ENCODE measurements at regions not wholly inside any gene's neighbourhood (a gene's known extent, or its start where the extent isn't known, plus 50 kb on each side); places are given as distances from the start of the nearest gene placed in this dataset.

GRCh38 chr5:112614285-112614684 is 123.4 kb upstream of the APC start:
- ChIA-PET POLR2A (ENCODE audit: low non-redundant PET) (no interaction called here), CTCF (no interaction called here)
- no peaks in the 10 kb centered on the region for H3K9me3 ChIP-seq (ENCODE audit: low read depth, low read length, poor library complexity, severe bottlenecking)
- no TSS peak for BruUV-seq (replicated peaks)
- no peaks in the 10 kb centered on the region for H3K4me1 ChIP-seq (ENCODE audit: insufficient read depth, low read length, poor library complexity, severe bottlenecking)
- H3K27ac ChIP-seq (ENCODE audit: low read depth, low read length, poor library complexity, severe bottlenecking): no peak overlapping the region
- intact Hi-C loops (cut with micrococcal nuclease; ENCODE audit: unreplicated experiment): no loop called here
- H3K4me3 ChIP-seq (ENCODE audit: low read depth, low read length, poor library complexity, severe bottlenecking): no peak overlapping the region
- no peaks in the 10 kb centered on the region for H3K36me3 ChIP-seq (ENCODE audit: insufficient read depth, low read length, poor library complexity, severe bottlenecking)
- DNase-seq (ENCODE audit: low spot score): no peak
- peaks cover 6% of the 10 kb centered on the region for H3K27me3 ChIP-seq (replicated peaks; ENCODE audit: insufficient read depth, low read depth, low read length, poor library complexity)
- no peak for TF ChIP-seq CTCF (conservative IDR thresholded peaks at IDR 0.05; ENCODE audit: low read depth, low read length)
- no peak for TF ChIP-seq EZH2 (IDR thresholded peaks at IDR 0.05; ENCODE audit: borderline replicate concordance, low read depth, low read length, poor library complexity, severe bottlenecking)

GRCh38 chr5:112614986-112615385 is 122.7 kb upstream of the APC start:
- no peaks in the 10 kb centered on the region for H3K4me1 ChIP-seq (ENCODE audit: insufficient read depth, low read length, poor library complexity, severe bottlenecking)
- DNase-seq (ENCODE audit: low spot score): no peak
- no peak overlapping the region for H3K27ac ChIP-seq (ENCODE audit: low read depth, low read length, poor library complexity, severe bottlenecking)
- POLR2A ChIA-PET (ENCODE audit: low non-redundant PET): no interaction called here
- no peaks in the 10 kb centered on the region for H3K9me3 ChIP-seq (ENCODE audit: low read depth, low read length, poor library complexity, severe bottlenecking)
- H3K4me3 ChIP-seq (ENCODE audit: low read depth, low read length, poor library complexity, severe bottlenecking): no peak overlapping the region
- CTCF ChIA-PET: no interaction called here
- intact Hi-C loops (cut with micrococcal nuclease; ENCODE audit: unreplicated experiment): no loop called here
- BruUV-seq (replicated peaks): no TSS peak
- no peak for TF ChIP-seq CTCF (conservative IDR thresholded peaks at IDR 0.05; ENCODE audit: low read depth, low read length)
- no peak for TF ChIP-seq EZH2 (IDR thresholded peaks at IDR 0.05; ENCODE audit: borderline replicate concordance, low read depth, low read length, poor library complexity, severe bottlenecking)
- H3K27me3 ChIP-seq (replicated peaks; ENCODE audit: insufficient read depth, low read depth, low read length, poor library complexity): peaks cover 6% of the 10 kb centered on the region
- no peaks in the 10 kb centered on the region for H3K36me3 ChIP-seq (ENCODE audit: insufficient read depth, low read length, poor library complexity, severe bottlenecking)

GRCh38 chr5:112616812-112617547 is 120.7 kb upstream of the APC start:
- ChIA-PET POLR2A (ENCODE audit: low non-redundant PET) (no interaction called here), CTCF (no interaction called here)
- no peaks in the 10 kb centered on the region for H3K4me1 ChIP-seq (ENCODE audit: insufficient read depth, low read length, poor library complexity, severe bottlenecking)
- H3K27me3 ChIP-seq (replicated peaks; ENCODE audit: insufficient read depth, low read depth, low read length, poor library complexity): no peaks in the 10 kb centered on the region
- no peak for DNase-seq (ENCODE audit: low spot score)
- H3K27ac ChIP-seq (ENCODE audit: low read depth, low read length, poor library complexity, severe bottlenecking): no peak overlapping the region
- no peaks in the 10 kb centered on the region for H3K36me3 ChIP-seq (ENCODE audit: insufficient read depth, low read length, poor library complexity, severe bottlenecking)
- TF ChIP-seq EZH2 (IDR thresholded peaks at IDR 0.05; ENCODE audit: borderline replicate concordance, low read depth, low read length, poor library complexity, severe bottlenecking) (no peak), CTCF (conservative IDR thresholded peaks at IDR 0.05; ENCODE audit: low read depth, low read length) (no peak)
- intact Hi-C loops (cut with micrococcal nuclease; ENCODE audit: unreplicated experiment): no loop called here
- no peaks in the 10 kb centered on the region for H3K9me3 ChIP-seq (ENCODE audit: low read depth, low read length, poor library complexity, severe bottlenecking)
- no TSS peak for BruUV-seq (replicated peaks)
- peak overlapping the region; percentile 22 for H3K4me3 ChIP-seq (ENCODE audit: low read depth, low read length, poor library complexity, severe bottlenecking)

Measured in A673 (cell line).